ENCODE measurements at regions not wholly inside any gene's neighbourhood (a gene's known extent, or its start where the extent isn't known, plus 50 kb on each side); places are given as distances from the start of the nearest gene placed in this dataset.
"Not testable (repeated sequence)": the region's sequence is repeated elsewhere in the genome, so short reads cannot be mapped to it uniquely, and the experiment has no call there.

GRCh38 chr3:177461765-177462164 is 264.5 kb upstream of the TBL1XR1 start:
- no peak for DNase-seq

- not testable (repeated sequence) for DNase-seq
Observed at GRCh38 chr3:177463341-177463740, 266.1 kb upstream of the TBL1XR1 start.

- DNase-seq: no peak
Observed at GRCh38 chr3:177463863-177464262, 266.6 kb upstream of the TBL1XR1 start.

- no peak for DNase-seq
Observed at GRCh38 chr3:177464392-177465256, 267.3 kb upstream of the TBL1XR1 start.

- no peak for DNase-seq
Observed at GRCh38 chr3:177465257-177465642, 268.0 kb upstream of the TBL1XR1 start.

GRCh38 chr3:177466074-177466473 is 268.8 kb upstream of the TBL1XR1 start:
- no peak for DNase-seq

GRCh38 chr3:177466622-177467021 is 269.3 kb upstream of the TBL1XR1 start:
- not testable (repeated sequence) for DNase-seq

GRCh38 chr3:177467247-177467985 is 270.1 kb upstream of the TBL1XR1 start:
- no peak for DNase-seq

GRCh38 chr3:177468331-177468730 is 271.0 kb upstream of the TBL1XR1 start:
- no peak for DNase-seq

GRCh38 chr3:177468816-177469215 is 271.5 kb upstream of the TBL1XR1 start:
- no peak for DNase-seq

GRCh38 chr3:177469216-177469615 is 271.9 kb upstream of the TBL1XR1 start:
- no peak for DNase-seq

GRCh38 chr3:177470197-177470941 is 273.1 kb upstream of the TBL1XR1 start:
- no peak for DNase-seq

- DNase-seq: no peak
Observed at GRCh38 chr3:177471733-177472480, 274.6 kb upstream of the TBL1XR1 start.

GRCh38 chr3:177473184-177473583 is 275.9 kb upstream of the TBL1XR1 start:
- DNase-seq: no peak

- DNase-seq: no peak
Observed at GRCh38 chr3:177473903-177474302, 276.6 kb upstream of the TBL1XR1 start.

- no peak for DNase-seq
Observed at GRCh38 chr3:177474652-177475355, 277.5 kb upstream of the TBL1XR1 start.

- no peak for DNase-seq
Observed at GRCh38 chr3:177475356-177475665, 278.0 kb upstream of the TBL1XR1 start.

- no peak for DNase-seq
Observed at GRCh38 chr3:177476495-177476894, 279.2 kb upstream of the TBL1XR1 start.

GRCh38 chr3:177476921-177477435 is 279.7 kb upstream of the TBL1XR1 start:
- no peak for DNase-seq

GRCh38 chr3:177478170-177478867 is 281.0 kb upstream of the TBL1XR1 start:
- DNase-seq: no peak

GRCh38 chr3:177479630-177480029 is 282.3 kb upstream of the TBL1XR1 start:
- no peak for DNase-seq

All from hindlimb muscle (tissue), 1 donor.